Type B pancreatic cell (in vitro differentiated cells): ENCODE measurements at regions not wholly inside any gene's neighbourhood (a gene's known extent, or its start where the extent isn't known, plus 50 kb on each side); places are given as distances from the start of the nearest gene placed in this dataset.

ENCODE experiments used
- DNase-seq: peaks from one replicate; pipeline ENCODE4 v3.0.0; 2021; ENCODE audit warnings: mixed read lengths; ENCODE audit not compliant: unreplicated experiment; ENCODE audit errors: extremely low spot score
- H3K27ac Mint-ChIP-seq: 2 replicates; pipeline ENCODE4 v1.8.0; 2021; ENCODE audit warnings: mild to moderate bottlenecking, mixed read lengths
- H3K27me3 Mint-ChIP-seq: 2 replicates; pipeline ENCODE4 v1.8.0; 2021; ENCODE audit warnings: mixed read lengths
- H3K36me3 Mint-ChIP-seq: 2 replicates; pipeline ENCODE4 v1.8.0; 2021; ENCODE audit warnings: mixed read lengths
- H3K4me1 Mint-ChIP-seq: one replicate; pipeline ENCODE4 v1.8.0; 2021; ENCODE audit warnings: mixed read lengths; ENCODE audit not compliant: unreplicated experiment
- H3K4me3 Mint-ChIP-seq: 2 replicates; pipeline ENCODE4 v1.8.0; 2021; ENCODE audit warnings: mild to moderate bottlenecking, mixed read lengths
- H3K9me3 Mint-ChIP-seq: 2 replicates; pipeline ENCODE4 v1.8.0; 2021; ENCODE audit warnings: mixed read lengths
- TF ChIP-seq, protein P1 (sequence below): fragments of 200-600 bp; sonication (generic); conservative IDR thresholded peaks from 2 replicates; pipeline ENCODE4 v1.5.0; 2021; ENCODE audit warnings: antibody characterized with exemption, mild to moderate bottlenecking

DNA sequence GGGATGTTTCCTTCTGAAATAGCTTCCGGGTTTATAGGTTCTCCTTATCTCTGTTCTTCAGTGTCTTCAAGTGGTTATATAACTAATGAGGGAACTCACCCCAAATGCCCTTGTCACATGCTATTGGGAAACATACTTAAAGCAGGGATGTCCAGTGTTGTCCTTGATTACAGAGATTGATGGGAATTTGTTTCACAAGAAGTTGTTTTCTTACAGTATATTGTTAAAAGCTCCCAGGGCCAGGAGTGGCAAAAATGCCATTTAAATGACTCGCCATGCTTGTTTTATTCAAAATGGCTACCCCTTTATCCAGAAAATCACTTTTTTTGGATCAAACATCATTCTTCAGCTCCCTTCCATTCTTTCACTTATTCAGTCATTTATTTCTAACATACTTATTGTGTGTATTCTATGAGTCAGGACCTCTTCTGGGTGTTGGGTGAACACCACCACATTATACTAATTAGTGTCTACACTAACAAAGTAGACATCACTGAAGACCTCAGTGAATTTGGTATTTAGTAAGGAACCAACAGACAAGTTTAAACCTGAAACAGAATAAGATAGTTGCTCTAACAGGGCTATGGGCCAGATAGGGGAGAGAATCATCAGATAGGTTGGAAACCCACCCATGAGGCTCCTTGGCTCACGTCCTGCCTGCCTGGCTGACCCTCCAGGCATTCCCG, 791.1 kb downstream of the MAFB start:
- Mint-ChIP-seq H3K9me3 (peaks cover 16% of the 10 kb centered on the region), H3K27ac (peak overlapping the region; percentile 30), H3K4me3 (no peak overlapping the region), H3K4me1 (peaks cover 11% of the 10 kb centered on the region), H3K27me3 (peaks cover 3% of the 10 kb centered on the region), H3K36me3 (peaks cover 5% of the 10 kb centered on the region)
- DNase-seq, result no peak
- TF ChIP-seq, protein P1, sequence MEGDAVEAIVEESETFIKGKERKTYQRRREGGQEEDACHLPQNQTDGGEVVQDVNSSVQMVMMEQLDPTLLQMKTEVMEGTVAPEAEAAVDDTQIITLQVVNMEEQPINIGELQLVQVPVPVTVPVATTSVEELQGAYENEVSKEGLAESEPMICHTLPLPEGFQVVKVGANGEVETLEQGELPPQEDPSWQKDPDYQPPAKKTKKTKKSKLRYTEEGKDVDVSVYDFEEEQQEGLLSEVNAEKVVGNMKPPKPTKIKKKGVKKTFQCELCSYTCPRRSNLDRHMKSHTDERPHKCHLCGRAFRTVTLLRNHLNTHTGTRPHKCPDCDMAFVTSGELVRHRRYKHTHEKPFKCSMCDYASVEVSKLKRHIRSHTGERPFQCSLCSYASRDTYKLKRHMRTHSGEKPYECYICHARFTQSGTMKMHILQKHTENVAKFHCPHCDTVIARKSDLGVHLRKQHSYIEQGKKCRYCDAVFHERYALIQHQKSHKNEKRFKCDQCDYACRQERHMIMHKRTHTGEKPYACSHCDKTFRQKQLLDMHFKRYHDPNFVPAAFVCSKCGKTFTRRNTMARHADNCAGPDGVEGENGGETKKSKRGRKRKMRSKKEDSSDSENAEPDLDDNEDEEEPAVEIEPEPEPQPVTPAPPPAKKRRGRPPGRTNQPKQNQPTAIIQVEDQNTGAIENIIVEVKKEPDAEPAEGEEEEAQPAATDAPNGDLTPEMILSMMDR, result no peak

DNA sequence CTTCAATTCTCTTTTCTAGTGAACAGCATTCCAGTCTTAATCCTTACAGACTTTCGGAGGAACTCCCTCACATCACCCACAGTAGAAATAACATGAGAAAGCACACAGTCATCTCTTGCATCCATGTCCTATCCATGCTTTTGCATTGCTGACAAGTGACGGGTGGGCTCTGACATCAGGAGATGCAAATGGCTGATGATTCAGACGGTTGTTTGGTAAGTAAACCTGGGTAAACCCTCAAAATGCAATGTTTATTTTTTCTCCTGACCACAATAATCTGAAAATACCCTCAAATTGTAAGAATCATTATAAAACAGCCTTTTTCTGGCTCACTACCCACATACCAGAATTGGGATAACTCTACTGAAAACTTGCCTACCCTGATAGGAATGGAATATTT, 792.0 kb downstream of the MAFB start:
- peaks cover 5% of the 10 kb centered on the region for H3K36me3 Mint-ChIP-seq

DNA sequence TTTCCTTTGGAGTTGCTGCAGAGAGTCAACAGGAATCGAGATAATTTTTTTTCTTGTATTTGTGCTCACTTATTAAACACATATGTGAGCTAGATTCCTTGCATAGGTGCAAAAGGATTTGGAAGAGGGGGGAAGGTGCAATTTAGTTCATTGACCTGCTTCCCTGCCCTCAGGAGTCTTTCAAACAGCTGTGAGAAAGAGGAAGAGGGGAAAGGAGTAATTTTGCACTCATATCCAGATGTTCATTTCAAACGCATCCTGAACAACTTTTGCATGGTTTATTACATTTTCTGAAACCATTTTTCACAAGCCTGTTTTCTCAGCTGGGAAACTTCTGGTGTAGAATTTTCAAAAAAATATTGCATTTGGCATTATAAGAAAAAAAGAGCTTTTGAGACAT, 795.0 kb downstream of the MAFB start:
- Mint-ChIP-seq H3K9me3 (peaks cover 21% of the 10 kb centered on the region), H3K4me1 (peaks cover 13% of the 10 kb centered on the region), H3K27me3 (no peaks in the 10 kb centered on the region), H3K36me3 (no peaks in the 10 kb centered on the region), H3K27ac (no peak overlapping the region), H3K4me3 (no peak overlapping the region)
- TF ChIP-seq, protein P1, result no peak
- DNase-seq, result no peak

More for the DNA sequence above, 792.0 kb downstream of the MAFB start:
- Mint-ChIP-seq H3K4me1 (peaks cover 13% of the 10 kb centered on the region), H3K4me3 (no peak overlapping the region), H3K27ac (no peak overlapping the region), H3K27me3 (peaks cover 3% of the 10 kb centered on the region), H3K9me3 (peaks cover 17% of the 10 kb centered on the region)
- DNase-seq, result no peak
- TF ChIP-seq, protein P1, result no peak

DNA sequence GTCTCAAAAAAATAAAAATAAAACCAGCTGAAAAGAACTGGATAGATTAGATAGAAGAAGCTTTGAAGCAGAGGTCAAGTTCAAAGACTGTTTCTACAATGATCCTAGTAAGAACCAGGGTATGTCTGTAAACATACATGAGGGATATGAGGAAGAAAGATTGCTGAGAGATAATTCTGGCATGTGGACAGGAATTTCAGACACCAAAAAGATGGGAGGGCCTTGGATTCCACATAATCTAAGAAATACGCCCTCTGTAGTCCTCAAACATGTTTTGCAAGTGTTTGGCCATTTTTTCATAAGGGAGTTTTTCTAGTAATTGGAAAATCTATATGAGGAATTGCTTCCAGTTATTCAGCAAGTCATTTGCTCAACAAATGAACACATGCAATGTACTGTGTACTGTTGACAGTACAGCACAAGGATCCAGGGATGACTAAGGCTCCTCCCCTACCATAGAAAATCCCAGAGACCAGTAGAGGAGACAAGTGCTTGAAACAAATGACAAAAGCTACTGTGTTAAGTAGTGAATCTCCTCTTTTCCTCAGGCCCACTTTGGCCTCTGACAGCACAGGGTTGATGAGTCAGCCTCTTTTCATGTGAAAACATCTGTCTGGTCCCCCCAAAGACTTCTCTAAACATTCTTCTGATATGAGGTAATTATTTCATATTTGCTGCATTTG, 795.9 kb downstream of the MAFB start:
- Mint-ChIP-seq H3K36me3 (no peaks in the 10 kb centered on the region), H3K27ac (no peak overlapping the region), H3K4me1 (peaks cover 13% of the 10 kb centered on the region), H3K9me3 (peaks cover 20% of the 10 kb centered on the region), H3K27me3 (no peaks in the 10 kb centered on the region), H3K4me3 (no peak overlapping the region)
- no peak for DNase-seq
- TF ChIP-seq, protein P1, result no peak

DNA sequence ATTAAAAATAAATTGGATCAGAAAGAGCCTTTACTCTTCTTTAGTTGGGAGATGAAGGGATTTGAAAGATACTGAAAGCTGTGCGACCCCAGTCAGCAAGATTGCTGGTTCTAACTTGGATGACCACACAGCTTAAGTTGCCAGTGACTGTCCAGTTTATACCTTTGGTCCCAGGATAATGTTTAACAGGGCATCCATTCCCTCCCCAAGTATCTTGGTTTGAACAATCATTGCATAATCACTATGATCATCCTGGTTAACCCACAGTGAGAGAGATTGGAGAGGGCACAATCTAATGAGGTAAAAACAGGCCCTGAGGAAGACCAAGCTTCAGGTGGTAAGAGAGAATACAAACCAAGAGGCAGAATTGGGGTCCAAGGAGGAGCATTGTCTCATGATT, 798.3 kb downstream of the MAFB start:
- Mint-ChIP-seq H3K9me3 (peaks cover 14% of the 10 kb centered on the region), H3K27me3 (no peaks in the 10 kb centered on the region), H3K27ac (no peak overlapping the region), H3K4me3 (no peak overlapping the region), H3K4me1 (peaks cover 17% of the 10 kb centered on the region), H3K36me3 (no peaks in the 10 kb centered on the region)
- no peak for DNase-seq
- TF ChIP-seq, protein P1, result no peak
